PC-9 (cell line): ENCODE measurements at regions not wholly inside any gene's neighbourhood (a gene's known extent, or its start where the extent isn't known, plus 50 kb on each side); places are given as distances from the start of the nearest gene placed in this dataset.

Experiments used
- EZH2 ChIP-seq: fragments of 200-600 bp; sonication (generic); IDR thresholded peaks from 2 replicates; pipeline ENCODE4 v1.8.0; 2017; ENCODE audit warnings: antibody characterized with exemption, low read depth
- TF ChIP-seq, protein P1 (sequence below): fragments of 200-600 bp; sonication (generic); conservative IDR thresholded peaks from 2 replicates; pipeline ENCODE4 v1.6.1; 2017; ENCODE audit warnings: mixed run types, antibody characterized with exemption, mild to moderate bottlenecking, moderate library complexity

DNA sequence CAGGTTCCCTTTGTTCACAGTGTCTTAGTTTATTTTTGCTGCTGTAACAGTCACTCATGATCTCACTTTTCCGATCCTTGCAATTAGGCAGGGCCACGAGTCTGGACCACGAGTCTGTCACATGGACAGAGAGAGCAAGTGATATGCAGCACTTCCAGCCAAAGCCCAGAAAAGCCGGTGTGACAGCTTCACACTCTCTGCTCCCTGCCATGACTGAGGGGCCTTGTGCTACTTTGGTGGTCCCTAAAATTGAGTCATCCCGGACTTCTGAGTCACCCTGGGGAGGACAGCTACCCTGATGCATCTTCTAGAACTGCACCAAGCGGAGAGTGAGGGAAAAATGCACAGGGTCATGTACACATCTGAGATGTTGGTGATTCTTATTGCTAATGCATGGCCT, 179.6 kb downstream of the EFNB2 start:
- TF ChIP-seq, protein P1, sequence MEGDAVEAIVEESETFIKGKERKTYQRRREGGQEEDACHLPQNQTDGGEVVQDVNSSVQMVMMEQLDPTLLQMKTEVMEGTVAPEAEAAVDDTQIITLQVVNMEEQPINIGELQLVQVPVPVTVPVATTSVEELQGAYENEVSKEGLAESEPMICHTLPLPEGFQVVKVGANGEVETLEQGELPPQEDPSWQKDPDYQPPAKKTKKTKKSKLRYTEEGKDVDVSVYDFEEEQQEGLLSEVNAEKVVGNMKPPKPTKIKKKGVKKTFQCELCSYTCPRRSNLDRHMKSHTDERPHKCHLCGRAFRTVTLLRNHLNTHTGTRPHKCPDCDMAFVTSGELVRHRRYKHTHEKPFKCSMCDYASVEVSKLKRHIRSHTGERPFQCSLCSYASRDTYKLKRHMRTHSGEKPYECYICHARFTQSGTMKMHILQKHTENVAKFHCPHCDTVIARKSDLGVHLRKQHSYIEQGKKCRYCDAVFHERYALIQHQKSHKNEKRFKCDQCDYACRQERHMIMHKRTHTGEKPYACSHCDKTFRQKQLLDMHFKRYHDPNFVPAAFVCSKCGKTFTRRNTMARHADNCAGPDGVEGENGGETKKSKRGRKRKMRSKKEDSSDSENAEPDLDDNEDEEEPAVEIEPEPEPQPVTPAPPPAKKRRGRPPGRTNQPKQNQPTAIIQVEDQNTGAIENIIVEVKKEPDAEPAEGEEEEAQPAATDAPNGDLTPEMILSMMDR = no peak
- no peak for TF ChIP-seq EZH2
